HepG2 (cell line): ENCODE measurements at regions not wholly inside any gene's neighbourhood (a gene's known extent, or its start where the extent isn't known, plus 50 kb on each side); places are given as distances from the start of the nearest gene placed in this dataset.

Experiments used
- ATAC-seq: fragments of 200-7000 bp; cut with Tn5 transposase; 3 replicates; pipeline ENCODE4 v1.9.1; 2020; ENCODE audit warnings: mild to moderate bottlenecking, moderate library complexity
- BruUV-seq: library from RNA; stranded (reverse); fragments of 400-500 nt; replicated peaks from 2 replicates; lab custom pipeline; 2021; lab: Mats Ljungman, UMichigan
- CTCF ChIA-PET: fragments of 300-600 bp; formaldehyde crosslinking; extraction: SDS; loops from one replicate; lab custom pipeline; 2021; ENCODE audit warnings: low total read pairs, inconsistent platforms, low intra/inter-chr PET ratio; lab: Yijun Ruan, JAX
- POLR2A ChIA-PET: fragments of 350-600 bp; sonication (Branson Sonifier 250); formaldehyde crosslinking; loops from one replicate; lab custom pipeline; 2020; ENCODE audit warnings: antibody characterized with exemption, inconsistent platforms; lab: Yijun Ruan, JAX
- DNase-seq: peaks from one replicate; pipeline ENCODE4 v3.0.0-alpha.2; 2015; ENCODE audit warnings: low spot score
- FAIRE-seq: peaks from 3 replicates; lab custom pipeline; 2011; peaks lifted over from hg19 to GRCh38; lab: Jason Lieb, UNC
- H2AFZ ChIP-seq: one replicate; pipeline ENCODE4 v1.6.1; 2011; ENCODE audit warnings: low read length, inconsistent platforms
- H3K27ac ChIP-seq: fragments of 300-600 bp; 3 replicates; pipeline ENCODE4 v1.8.0; 2011; ENCODE audit warnings: mixed run types, mild to moderate bottlenecking, mixed read lengths, low read length, inconsistent platforms; ENCODE audit not compliant: insufficient read depth; ENCODE audit errors: extremely low read length
- H3K27me3 ChIP-seq, 2 experiments: fragments of 200-600 bp in 1 of 2; 2 replicates in 1 of 2; 3 replicates in 1 of 2; pipeline versions ENCODE4 v1.6.0 to v1.8.0; 2011; ENCODE audit warnings: low read length in 2 of 2, mild to moderate bottlenecking in 2 of 2, moderate library complexity in 2 of 2, inconsistent platforms in 1 of 2; ENCODE audit not compliant: insufficient read depth in 2 of 2, control insufficient read depth in 1 of 2
- H3K36me3 ChIP-seq, 2 experiments: fragments of 200-600 bp in 1 of 2; replicated peaks in 1 of 2; 2 replicates in 1 of 2; 3 replicates in 1 of 2; pipeline versions ENCODE4 v1.5.1 to v1.8.0; 2011; ENCODE audit warnings: low read length in 2 of 2, inconsistent platforms in 1 of 2; ENCODE audit not compliant: insufficient read depth in 2 of 2, control insufficient read depth in 1 of 2
- H3K4me1 ChIP-seq: 2 replicates; pipeline ENCODE4 v1.5.1; 2012; ENCODE audit warnings: low read length, inconsistent platforms; ENCODE audit not compliant: insufficient read depth
- H3K4me2 ChIP-seq: 2 replicates; pipeline ENCODE4 v1.6.0; 2011; ENCODE audit warnings: low read depth, low read length, inconsistent platforms
- H3K4me3 ChIP-seq, 3 experiments: fragments of 200-600 bp in 1 of 3; sonication (generic), shearing (Covaris generic) in 1 of 3; replicated peaks in 1 of 3; 2 replicates each; pipeline ENCODE4 v1.5.1; 2011 to 2016; ENCODE audit warnings: low read length in 3 of 3, inconsistent platforms in 2 of 3, low read depth in 2 of 3, mild to moderate bottlenecking in 2 of 3, control low read depth in 1 of 3, mixed read lengths in 1 of 3; ENCODE audit not compliant: insufficient read depth in 1 of 3
- H3K79me2 ChIP-seq: one replicate; pipeline ENCODE4 v1.6.1; 2011; ENCODE audit warnings: low read length, inconsistent platforms; ENCODE audit not compliant: insufficient read depth
- H3K9ac ChIP-seq: 2 replicates; pipeline ENCODE4 v1.6.0; 2011; ENCODE audit warnings: mild to moderate bottlenecking, low read depth, low read length, inconsistent platforms; ENCODE audit not compliant: insufficient read depth
- H3K9me3 ChIP-seq: 2 replicates; pipeline ENCODE4 v1.5.1; 2012; ENCODE audit warnings: mild to moderate bottlenecking, low read length
- H4K20me1 ChIP-seq: 2 replicates; pipeline ENCODE4 v1.6.0; 2011; ENCODE audit warnings: inconsistent platforms, mild to moderate bottlenecking, low read length, moderate library complexity; ENCODE audit not compliant: insufficient read depth
- ETV6 ChIP-seq: sonication (generic); formaldehyde crosslinking; conservative IDR thresholded peaks from 2 replicates; pipeline ENCODE4 v1.4.0; 2020; ENCODE audit warnings: missing genetic modification reagents
- SP4 ChIP-seq: sonication (generic); formaldehyde crosslinking; IDR thresholded peaks from 2 replicates; pipeline ENCODE4 v1.8.1; 2023; ENCODE audit warnings: mild to moderate bottlenecking, missing genetic modification reagents
- ZMYM4 ChIP-seq: sonication (generic); formaldehyde crosslinking; IDR thresholded peaks from 2 replicates; pipeline ENCODE4 v1.8.1; 2023; ENCODE audit warnings: mild to moderate bottlenecking, missing genetic modification reagents
- WGBS: methylation state at CpG from one replicate; pipeline ENCODE4 v1.1.6; 2017; ENCODE audit warnings: low lambda C conversion rate; 5-methylcytosine and 5-hydroxymethylcytosine counted together
- in situ Hi-C: cut with HindIII; loops from 2 replicates; pipeline ENCODE4 v1.10.0; 2017; ENCODE audit warnings: low pct_unique_long_range_greater_than_20kb; ENCODE audit not compliant: extremely low pct_ligation_motif_present
- intact Hi-C: fragments of 100-400 bp; cut with micrococcal nuclease; formaldehyde crosslinking; loops from one replicate; pipeline ENCODE4 v1.10.0; 2022; ENCODE audit not compliant: unreplicated experiment
- TF ChIP-seq, protein P1 (sequence below): sonication (generic); formaldehyde crosslinking; IDR thresholded peaks from 2 replicates; pipeline ENCODE4 v1.8.0; 2022; ENCODE audit warnings: missing genetic modification reagents, mild to moderate bottlenecking, moderate library complexity, borderline replicate concordance
- TF ChIP-seq, protein P2 (sequence below): sonication (generic); formaldehyde crosslinking; IDR thresholded peaks from 2 replicates; pipeline ENCODE4 v1.4.0; 2020; ENCODE audit warnings: missing genetic modification reagents
- TF ChIP-seq, protein P3 (sequence below): sonication (generic); formaldehyde crosslinking; conservative IDR thresholded peaks from 2 replicates; pipeline ENCODE4 v1.5.0; 2020; ENCODE audit warnings: missing genetic modification reagents

DNA sequence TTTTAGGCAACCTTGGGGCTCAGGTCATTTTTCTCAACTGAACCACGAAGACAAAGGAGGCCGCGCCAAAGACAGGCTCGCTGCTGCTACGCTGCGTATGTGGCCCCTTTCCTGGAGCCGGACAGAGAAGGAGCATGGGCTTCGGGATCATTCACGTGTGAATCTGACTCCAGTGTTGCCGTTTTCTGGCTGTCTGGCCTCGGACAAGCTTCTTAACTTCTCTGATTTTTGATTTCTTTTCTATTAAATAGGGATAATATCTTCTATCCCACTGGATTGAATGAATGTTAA lies 50.8 kb upstream of the ZNF366 start:
- TF ChIP-seq, protein P1, sequence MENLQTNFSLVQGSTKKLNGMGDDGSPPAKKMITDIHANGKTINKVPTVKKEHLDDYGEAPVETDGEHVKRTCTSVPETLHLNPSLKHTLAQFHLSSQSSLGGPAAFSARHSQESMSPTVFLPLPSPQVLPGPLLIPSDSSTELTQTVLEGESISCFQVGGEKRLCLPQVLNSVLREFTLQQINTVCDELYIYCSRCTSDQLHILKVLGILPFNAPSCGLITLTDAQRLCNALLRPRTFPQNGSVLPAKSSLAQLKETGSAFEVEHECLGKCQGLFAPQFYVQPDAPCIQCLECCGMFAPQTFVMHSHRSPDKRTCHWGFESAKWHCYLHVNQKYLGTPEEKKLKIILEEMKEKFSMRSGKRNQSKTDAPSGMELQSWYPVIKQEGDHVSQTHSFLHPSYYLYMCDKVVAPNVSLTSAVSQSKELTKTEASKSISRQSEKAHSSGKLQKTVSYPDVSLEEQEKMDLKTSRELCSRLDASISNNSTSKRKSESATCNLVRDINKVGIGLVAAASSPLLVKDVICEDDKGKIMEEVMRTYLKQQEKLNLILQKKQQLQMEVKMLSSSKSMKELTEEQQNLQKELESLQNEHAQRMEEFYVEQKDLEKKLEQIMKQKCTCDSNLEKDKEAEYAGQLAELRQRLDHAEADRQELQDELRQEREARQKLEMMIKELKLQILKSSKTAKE = no peak
- TF ChIP-seq ZMYM4 (CRISPR knock-in tag) (no peak), SP4 (CRISPR knock-in tag) (no peak), ETV6 (CRISPR knock-in tag) (no peak)
- TF ChIP-seq, protein P2, sequence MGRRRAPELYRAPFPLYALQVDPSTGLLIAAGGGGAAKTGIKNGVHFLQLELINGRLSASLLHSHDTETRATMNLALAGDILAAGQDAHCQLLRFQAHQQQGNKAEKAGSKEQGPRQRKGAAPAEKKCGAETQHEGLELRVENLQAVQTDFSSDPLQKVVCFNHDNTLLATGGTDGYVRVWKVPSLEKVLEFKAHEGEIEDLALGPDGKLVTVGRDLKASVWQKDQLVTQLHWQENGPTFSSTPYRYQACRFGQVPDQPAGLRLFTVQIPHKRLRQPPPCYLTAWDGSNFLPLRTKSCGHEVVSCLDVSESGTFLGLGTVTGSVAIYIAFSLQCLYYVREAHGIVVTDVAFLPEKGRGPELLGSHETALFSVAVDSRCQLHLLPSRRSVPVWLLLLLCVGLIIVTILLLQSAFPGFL (CRISPR knock-in tag) = no peak
- TF ChIP-seq, protein P3, sequence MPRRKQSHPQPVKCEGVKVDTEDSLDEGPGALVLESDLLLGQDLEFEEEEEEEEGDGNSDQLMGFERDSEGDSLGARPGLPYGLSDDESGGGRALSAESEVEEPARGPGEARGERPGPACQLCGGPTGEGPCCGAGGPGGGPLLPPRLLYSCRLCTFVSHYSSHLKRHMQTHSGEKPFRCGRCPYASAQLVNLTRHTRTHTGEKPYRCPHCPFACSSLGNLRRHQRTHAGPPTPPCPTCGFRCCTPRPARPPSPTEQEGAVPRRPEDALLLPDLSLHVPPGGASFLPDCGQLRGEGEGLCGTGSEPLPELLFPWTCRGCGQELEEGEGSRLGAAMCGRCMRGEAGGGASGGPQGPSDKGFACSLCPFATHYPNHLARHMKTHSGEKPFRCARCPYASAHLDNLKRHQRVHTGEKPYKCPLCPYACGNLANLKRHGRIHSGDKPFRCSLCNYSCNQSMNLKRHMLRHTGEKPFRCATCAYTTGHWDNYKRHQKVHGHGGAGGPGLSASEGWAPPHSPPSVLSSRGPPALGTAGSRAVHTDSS (CRISPR knock-in tag) = no peak
- Histone ChIP-seq H3K79me2 (no peaks in the 10 kb centered on the region), H3K9me3 (no peaks in the 10 kb centered on the region), H2AFZ (no peak overlapping the region), H3K36me3 (no peaks in the 10 kb centered on the region), H4K20me1 (no peaks in the 10 kb centered on the region), H3K4me3 (no peak overlapping the region), H3K27ac (no peak overlapping the region), H3K4me2 (no peak overlapping the region), H3K9ac (no peak overlapping the region), H3K27me3 (peaks cover 0 to 9% of the 10 kb centered on the region in 2 experiments; a peak in 3 of 5 replicates), H3K4me1 (peaks cover 14% of the 10 kb centered on the region)
- in situ Hi-C loops (no loop called here), intact Hi-C loops (no loop called here)
- FAIRE-seq (no peak), ATAC-seq (no peak), DNase-seq (no peak)
- no TSS peak for BruUV-seq
- ChIA-PET POLR2A (no interaction called here), CTCF (no interaction called here)
- 84% methylated on average over 9 of the region's 11 CpGs for WGBS
